Stimulated activated CD8-positive, alpha-beta memory T cell treated with anti-CD3 and anti-CD28 coated beads, Interleukin-15, amount 100 ng/mL, for 1 hour (primary cell): ENCODE measurements at regions not wholly inside any gene's neighbourhood (a gene's known extent, or its start where the extent isn't known, plus 50 kb on each side); places are given as distances from the start of the nearest gene placed in this dataset.
"Not testable (repeated sequence)": the region's sequence is repeated elsewhere in the genome, so short reads cannot be mapped to it uniquely, and the experiment has no call there.

ENCODE experiments used
- DNase-seq: peaks from one replicate; pipeline ENCODE4 v3.0.0-alpha.2; 2020; ENCODE audit warnings: low read depth

DNA sequence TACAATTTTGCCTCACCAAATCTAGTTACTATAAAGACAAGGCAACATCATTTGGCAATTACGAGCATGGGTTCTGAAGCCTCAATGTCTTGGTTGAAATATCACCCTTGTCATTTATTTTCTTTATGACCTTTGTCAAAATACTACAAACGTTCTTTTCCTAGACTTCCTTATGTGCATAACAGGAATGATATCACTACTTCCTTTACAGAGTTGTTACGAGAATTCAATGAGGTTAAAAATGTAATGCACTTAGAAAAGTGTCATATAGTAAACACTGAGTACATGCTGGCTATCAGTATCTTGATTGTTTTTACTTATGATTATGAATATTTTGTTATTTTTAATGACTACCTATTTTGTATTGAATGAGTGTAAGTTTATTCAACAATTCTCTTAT, 640.9 kb upstream of the CCNG1 start:
- no peak for DNase-seq

DNA sequence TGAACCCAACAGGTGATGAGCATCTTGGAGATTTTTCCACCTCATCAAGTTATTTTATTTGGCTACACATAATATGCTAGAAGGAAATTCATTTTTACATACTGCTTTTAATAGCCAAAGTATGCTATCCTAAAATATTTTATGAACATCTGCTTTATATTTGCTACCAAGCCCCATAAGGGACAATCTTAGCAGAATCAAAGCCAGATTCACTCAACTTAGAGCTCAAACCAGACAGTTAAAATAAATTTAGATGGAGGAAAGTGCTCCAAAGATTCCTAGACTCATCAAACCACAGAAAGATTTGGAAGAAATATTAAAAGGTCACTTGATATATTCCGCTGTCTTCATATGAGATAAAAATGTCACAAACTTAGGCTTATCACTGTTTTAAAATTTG, 637.1 kb upstream of the CCNG1 start:
- no peak for DNase-seq

GRCh38 chr5:162801235-162801634, 636.2 kb upstream of the CCNG1 start:
- no peak for DNase-seq

DNA sequence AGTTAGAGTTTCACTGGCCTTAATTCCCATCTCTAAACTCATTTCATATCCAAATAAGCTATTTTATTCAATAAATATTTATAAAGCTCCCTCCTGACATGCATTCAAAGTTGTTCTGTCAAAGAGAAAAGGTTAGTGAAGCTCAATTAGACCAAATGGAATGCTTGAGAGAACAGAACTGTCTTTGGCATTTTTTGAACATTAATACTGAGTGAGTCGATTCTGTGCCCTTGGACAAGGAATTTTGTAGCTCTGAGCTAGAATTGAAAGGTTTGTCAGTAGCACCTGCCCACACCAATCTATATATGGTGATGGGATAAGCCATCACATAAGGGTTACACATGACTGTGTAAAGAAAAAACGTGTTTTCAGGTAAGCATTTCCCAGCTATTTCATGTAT, 631.2 kb upstream of the CCNG1 start:
- DNase-seq = no peak

- DNase-seq = no peak
Observed at GRCh38 chr5:162811071-162811470, 626.3 kb upstream of the CCNG1 start.

- DNase-seq = no peak
Observed at GRCh38 chr5:162816816-162817215, 620.6 kb upstream of the CCNG1 start.

GRCh38 chr5:162817364-162817763, 620.0 kb upstream of the CCNG1 start:
- no peak for DNase-seq

DNA sequence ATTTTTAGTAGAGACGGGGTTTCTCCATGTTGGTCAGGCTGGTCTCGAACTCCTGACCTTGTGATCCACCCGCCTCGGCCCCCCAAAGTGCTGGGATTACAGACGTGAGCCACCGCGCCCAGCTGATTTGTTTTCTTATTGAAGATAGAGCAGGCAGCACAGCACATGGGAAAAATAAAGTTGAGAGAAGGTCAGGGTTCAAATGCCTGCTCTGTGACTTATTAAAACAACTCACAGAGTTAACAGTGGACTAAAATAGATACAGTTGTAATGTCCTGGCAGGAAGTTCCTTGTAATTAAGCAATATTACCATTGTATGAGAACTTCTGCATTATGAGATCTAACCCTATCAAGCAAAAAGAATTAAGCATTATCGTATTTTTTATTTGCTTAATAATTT, 615.7 kb upstream of the CCNG1 start:
- DNase-seq = not testable (repeated sequence)

GRCh38 chr5:162824360-162824759, 613.0 kb upstream of the CCNG1 start:
- DNase-seq = no peak

GRCh38 chr5:162837155-162837554, 600.2 kb upstream of the CCNG1 start:
- DNase-seq = no peak

DNA sequence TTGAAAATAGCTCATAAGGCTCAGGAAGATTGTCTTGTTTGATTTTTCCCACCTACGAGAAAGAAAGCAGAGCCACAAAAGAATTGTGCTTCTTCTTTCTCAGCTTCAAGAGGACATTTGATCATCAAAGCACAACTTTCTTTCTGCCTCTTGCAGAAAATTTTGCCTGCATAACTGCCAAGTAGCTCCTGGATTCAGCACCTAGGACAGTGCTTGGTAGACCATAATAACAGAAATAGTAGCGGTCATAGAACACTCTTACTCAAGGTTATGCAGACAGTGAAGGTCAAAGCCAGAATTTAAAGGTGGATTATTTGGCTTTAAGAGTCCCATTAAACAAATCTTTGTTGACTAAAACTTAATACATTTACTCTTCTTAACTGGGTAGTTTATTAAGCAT, 594.7 kb upstream of the CCNG1 start:
- no peak for DNase-seq

DNA sequence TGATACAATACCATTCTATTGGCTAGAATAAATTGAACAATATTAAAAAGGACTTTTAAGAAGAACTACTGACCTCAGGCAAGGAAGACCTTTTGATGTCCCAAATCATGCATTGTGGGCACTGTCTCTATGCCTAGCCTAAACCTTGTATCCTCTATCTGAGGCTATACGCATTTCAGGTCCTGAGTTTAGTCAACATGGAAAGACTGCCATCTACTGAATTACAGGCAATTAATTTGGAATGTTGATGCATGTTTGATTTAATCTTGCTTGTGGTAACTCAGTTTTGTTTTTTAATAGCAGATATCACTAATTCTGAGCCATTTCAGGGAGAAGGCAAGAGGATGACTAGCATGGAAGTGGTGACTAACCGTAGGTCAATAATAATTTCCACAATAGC, 585.3 kb upstream of the CCNG1 start:
- DNase-seq = no peak

DNA sequence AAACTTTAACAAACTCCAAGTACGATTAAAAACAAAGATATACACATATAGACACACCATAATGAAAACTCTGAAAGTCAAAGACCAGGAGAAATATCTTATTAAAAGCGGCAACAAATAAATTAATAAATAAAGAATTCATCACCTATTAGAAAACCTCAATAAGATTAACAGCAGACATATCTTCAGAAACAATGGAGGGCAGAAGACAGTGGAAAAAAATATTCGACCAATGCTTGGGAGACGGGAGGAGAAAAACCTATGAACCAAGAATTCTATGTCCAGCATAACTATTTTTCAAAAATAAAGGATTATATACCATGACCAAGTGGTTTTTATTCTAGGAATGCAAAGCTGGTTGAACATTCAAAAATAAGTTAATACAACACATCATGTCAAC, 578.6 kb upstream of the CCNG1 start:
- no peak for DNase-seq

- DNase-seq = no peak
Observed at GRCh38 chr5:162870966-162871365, 566.4 kb upstream of the CCNG1 start.

DNA sequence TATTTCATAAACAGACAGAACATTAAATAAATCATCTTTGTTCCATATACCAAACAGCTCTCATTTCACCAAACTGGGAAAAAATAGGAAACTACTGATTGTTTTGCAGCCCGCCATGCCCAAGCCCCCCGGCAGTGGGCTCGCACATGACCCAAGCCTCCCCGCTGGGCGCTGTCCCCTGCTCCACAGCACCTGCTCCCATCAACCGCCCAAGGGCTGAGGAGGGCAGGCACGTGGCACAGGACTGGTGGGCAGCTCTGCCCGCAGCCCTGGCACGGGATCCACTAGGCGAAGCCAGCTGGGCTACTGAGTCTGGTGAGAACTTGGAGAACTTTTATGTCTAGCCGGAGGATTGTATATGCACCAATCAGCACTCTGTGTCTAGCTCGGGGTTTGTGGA, 554.8 kb upstream of the CCNG1 start:
- DNase-seq = no peak

DNA sequence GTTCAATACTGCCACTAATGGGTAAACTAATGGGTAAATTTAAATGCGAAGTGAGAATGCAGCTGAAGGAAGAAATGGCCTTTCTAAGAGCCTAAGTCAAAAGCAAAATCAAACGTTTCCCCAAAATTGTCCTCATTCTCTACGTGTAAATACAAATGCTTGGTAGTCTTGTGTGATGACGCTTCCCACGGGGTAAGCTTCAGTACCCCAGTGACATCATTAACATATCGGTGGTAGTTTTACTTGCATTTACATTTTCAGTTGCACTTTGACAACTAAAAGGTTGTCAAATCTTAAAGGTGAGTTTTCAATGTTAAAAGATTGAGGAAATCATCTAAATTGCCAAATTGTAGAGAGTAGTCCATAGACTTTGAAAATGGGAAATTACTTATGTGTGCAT, 550.7 kb upstream of the CCNG1 start:
- no peak for DNase-seq

GRCh38 chr5:162888268-162888667, 549.1 kb upstream of the CCNG1 start:
- DNase-seq = no peak

GRCh38 chr5:162911873-162912272, 525.5 kb upstream of the CCNG1 start:
- no peak for DNase-seq

DNA sequence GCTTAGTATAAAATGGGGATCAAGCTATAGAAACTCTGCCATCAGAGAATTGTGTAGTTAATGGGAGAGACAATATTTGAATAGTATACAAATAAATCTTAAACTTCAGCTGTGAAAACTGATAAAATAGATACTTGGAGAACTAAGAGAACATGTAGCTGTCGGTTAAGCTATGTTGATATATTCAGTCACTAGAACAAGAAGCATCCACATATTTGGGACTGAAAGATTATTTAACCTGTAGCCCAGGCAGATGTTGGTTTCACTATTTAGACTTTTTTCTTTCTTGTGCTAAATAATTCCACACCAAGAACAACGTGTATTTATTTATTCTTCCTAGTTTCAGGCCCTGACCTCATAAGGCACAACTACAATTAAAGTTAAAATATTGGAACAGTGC, 521.0 kb upstream of the CCNG1 start:
- DNase-seq = no peak

DNA sequence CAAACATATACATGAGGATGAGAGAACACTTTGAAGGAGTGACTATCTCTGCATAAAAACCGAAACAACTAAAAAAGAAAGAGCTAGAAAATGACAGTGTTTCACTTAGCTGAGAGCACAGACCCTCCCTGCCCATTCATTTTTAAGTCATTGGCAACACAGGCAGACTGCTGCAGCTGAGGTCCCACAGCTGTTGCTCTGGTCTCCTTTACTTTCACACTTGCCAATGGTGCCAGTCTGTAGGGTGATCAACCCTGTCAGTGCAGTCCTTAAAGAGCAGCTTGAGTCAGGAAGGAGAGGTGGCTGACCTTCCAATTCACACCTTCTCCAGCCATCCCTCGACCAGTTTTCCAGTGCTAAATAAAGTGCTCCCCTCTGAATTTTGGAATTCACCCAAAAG, 508.3 kb upstream of the CCNG1 start:
- DNase-seq = no peak

DNA sequence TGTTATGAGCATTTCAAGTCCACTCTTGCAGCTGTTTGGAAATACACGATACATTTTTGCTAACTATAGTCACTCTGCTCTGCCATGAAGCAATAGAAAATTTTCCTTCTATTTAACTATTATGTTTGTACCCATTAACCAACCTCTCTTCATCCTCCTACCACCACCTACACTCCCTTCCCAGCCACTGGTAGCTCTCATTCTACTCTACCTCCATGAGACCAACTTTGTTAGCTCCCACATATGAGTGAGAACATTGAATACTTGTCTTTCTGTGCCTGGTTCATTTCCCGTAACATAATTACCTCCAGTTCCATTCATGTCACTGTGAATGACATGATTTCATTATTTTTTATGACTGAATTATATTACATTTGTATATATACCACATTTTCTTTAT, 505.9 kb upstream of the CCNG1 start:
- no peak for DNase-seq

- no peak for DNase-seq
Observed at GRCh38 chr5:162939991-162940390, 497.4 kb upstream of the CCNG1 start.

- DNase-seq = no peak
Observed at GRCh38 chr5:162948677-162949076, 488.7 kb upstream of the CCNG1 start.

- no peak for DNase-seq
Observed at GRCh38 chr5:162956570-162956969, 480.8 kb upstream of the CCNG1 start.

DNA sequence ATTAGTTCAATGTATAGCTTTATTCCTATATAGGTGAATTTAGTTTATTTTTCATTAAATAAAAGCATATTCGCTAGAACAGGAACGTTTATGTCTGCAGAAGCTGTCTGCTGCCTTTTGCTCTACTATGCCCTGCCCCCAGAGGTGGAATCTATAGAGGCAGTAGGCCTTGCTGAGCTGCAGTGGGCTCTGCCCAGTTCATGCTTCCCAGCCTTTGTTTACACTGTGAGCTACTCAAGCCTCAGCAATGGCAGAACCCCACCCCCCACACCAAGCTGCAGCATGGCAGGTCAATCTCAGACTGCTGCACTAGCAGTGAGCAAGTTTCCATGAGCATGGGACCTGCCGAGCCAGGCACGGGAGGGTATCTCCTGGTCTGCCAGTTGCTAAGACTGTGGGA, 473.3 kb upstream of the CCNG1 start:
- DNase-seq = not testable (repeated sequence)
